ENCODE measurements at regions not wholly inside any gene's neighbourhood (a gene's known extent, or its start where the extent isn't known, plus 50 kb on each side); places are given as distances from the start of the nearest gene placed in this dataset.

GRCh38 chr2:2520401-2520811, 189.3 kb upstream of the MYT1L start:
- FAIRE-seq (no peak), DNase-seq (ENCODE audit: low read depth in 1 of 2, low spot score in 2 of 2) (no peak)
- H3K4me2 ChIP-seq (ENCODE audit: insufficient read depth in 1 of 2, low read depth in 2 of 2, low read length in 2 of 2) = no peak overlapping the region
- no peaks in the 10 kb centered on the region for H4K20me1 ChIP-seq (replicated peaks in 1 of 2; ENCODE audit: control insufficient read depth in 1 of 2, insufficient read depth in 2 of 2, low read length in 2 of 2)
- no peak overlapping the region for H3K56ac ChIP-seq (replicated peaks; ENCODE audit: insufficient read length, low read depth, low read length)
- H3K4me3 ChIP-seq (ENCODE audit: extremely low read depth in 1 of 4, insufficient read depth in 2 of 4, low read depth in 3 of 4, low read length in 4 of 4) = no peak overlapping the region
- no peak overlapping the region for H2BK20ac ChIP-seq (ENCODE audit: low read length)
- H3K14ac ChIP-seq (ENCODE audit: insufficient read length) = no peak overlapping the region
- H3K36me3 ChIP-seq (ENCODE audit: control insufficient read depth in 2 of 4, insufficient read depth in 4 of 4, low read length in 3 of 4) = no peaks in the 10 kb centered on the region
- CTCF ChIA-PET (ENCODE audit: partially characterized antibody) = interaction anchor here (1.1 kb wide), 1 partner anchor 18 kb away, joined by 3 read pairs; no protein-coding TSS in a partner anchor
- no peaks in the 10 kb centered on the region for H3K79me1 ChIP-seq (ENCODE audit: low read depth, low read length)
- H3K79me2 ChIP-seq (ENCODE audit: control insufficient read depth in 1 of 2, insufficient read depth in 2 of 2, low read length in 2 of 2) = no peaks in the 10 kb centered on the region
- no peak overlapping the region for H4K5ac ChIP-seq (ENCODE audit: insufficient read length, low read depth, low read length)
- no peak overlapping the region for H3K27ac ChIP-seq (ENCODE audit: low read depth, low read length)
- no peak overlapping the region for H2BK5ac ChIP-seq (ENCODE audit: low read depth, low read length)
- no peak overlapping the region for H2BK15ac ChIP-seq (ENCODE audit: low read length)
- no peaks in the 10 kb centered on the region for H3K9me3 ChIP-seq (ENCODE audit: insufficient read depth in 2 of 2, low read depth in 1 of 2, low read length in 1 of 2)
- H3K27me3 ChIP-seq (replicated peaks in 1 of 4; ENCODE audit: control insufficient read depth in 3 of 4, extremely low read depth in 1 of 4, insufficient read depth in 3 of 4, low read length in 3 of 4) = no peaks in the 10 kb centered on the region
- H3K23me2 ChIP-seq (ENCODE audit: low read depth, low read length) = peaks cover 8% of the 10 kb centered on the region; the same call in 1 of the 2 replicates
- no peak overlapping the region for H3K4ac ChIP-seq (replicated peaks; ENCODE audit: insufficient read length, low read depth, low read length)
- WGBS, 2 experiments (ENCODE audit: extremely low coverage in 1 of 2, insufficient coverage in 1 of 2, insufficient read length in 1 of 2, insufficient replicate concordance in 2 of 2, low coverage in 1 of 2, low lambda C conversion rate in 2 of 2, missing lambda C conversion rate in 1 of 2) = 92% methylated on average over 10 of the region's 10 CpGs; no CpG with 5 or more reads in 1 of the 2 experiments
- H3K4me1 ChIP-seq (replicated peaks in 1 of 4; ENCODE audit: control insufficient read depth in 3 of 4, insufficient read depth in 4 of 4, low read length in 3 of 4) = no peaks in the 10 kb centered on the region; a peak in 1 of 7 replicates
- no peak overlapping the region for H4K8ac ChIP-seq (ENCODE audit: extremely low read depth, insufficient read depth, low read length)
- POLR2A ChIA-PET (ENCODE audit: partially characterized antibody) = no interaction called here
- no peak overlapping the region for H3K18ac ChIP-seq (ENCODE audit: extremely low read depth, low read length)
- no peak overlapping the region for H2AK5ac ChIP-seq (ENCODE audit: low read depth, low read length)
- H2BK120ac ChIP-seq (replicated peaks; ENCODE audit: low read depth, low read length) = no peak overlapping the region
- H2AFZ ChIP-seq (ENCODE audit: low read length) = no peak overlapping the region
- H2BK12ac ChIP-seq (ENCODE audit: low read depth, low read length) = no peak overlapping the region
- no peak overlapping the region for H3K23ac ChIP-seq (ENCODE audit: insufficient read length)
- no peak overlapping the region for H4K91ac ChIP-seq (replicated peaks; ENCODE audit: insufficient read length, low read length)
- H3K9ac ChIP-seq (replicated peaks in 1 of 4; ENCODE audit: extremely low read depth in 1 of 4, low read depth in 3 of 4, low read length in 3 of 4) = no peak overlapping the region; a peak in 2 of 7 replicates
- TF ChIP-seq PHF8 (conservative IDR thresholded peaks at IDR 0.05; ENCODE audit: low read depth, low read length) (no peak), KDM1A (IDR thresholded peaks at IDR 0.05; ENCODE audit: borderline replicate concordance, low read length) (no peak), SIN3A (conservative IDR thresholded peaks at IDR 0.05 in 1 of 2, IDR thresholded peaks at IDR 0.05 in 1 of 2; ENCODE audit: low read depth in 1 of 2, low read length in 2 of 2) (no peak), TBP (IDR thresholded peaks at IDR 0.05; ENCODE audit: low read depth, low read length) (no peak), POU5F1 (IDR thresholded peaks at IDR 0.05; ENCODE audit: low read depth, low read length) (no peak), JUN (IDR thresholded peaks at IDR 0.05; ENCODE audit: low read depth, low read length) (no peak), SRF (IDR thresholded peaks at IDR 0.05; ENCODE audit: low read depth, low read length) (no peak), KDM5A (IDR thresholded peaks at IDR 0.05; ENCODE audit: low read length) (no peak), SAP30 (IDR thresholded peaks at IDR 0.05; ENCODE audit: insufficient read depth, insufficient replicate concordance, low read length) (no peak), SP1 (IDR thresholded peaks at IDR 0.05; ENCODE audit: low read depth, low read length) (no peak), HDAC6 (IDR thresholded peaks at IDR 0.05; ENCODE audit: low read depth, low read length) (no peak), FOSL1 (IDR thresholded peaks at IDR 0.05; ENCODE audit: insufficient read depth, low read depth, low read length) (no peak), CREB1 (IDR thresholded peaks at IDR 0.05) (no peak), RAD21 (IDR thresholded peaks at IDR 0.05 in 1 of 2, conservative IDR thresholded peaks at IDR 0.05 in 1 of 2; ENCODE audit: low read depth in 2 of 2, low read length in 2 of 2) (no peak), POLR2A (IDR thresholded peaks at IDR 0.05; ENCODE audit: control extremely low read depth in 1 of 2, low read depth in 2 of 2, low read length in 2 of 2) (no peak), TCF12 (IDR thresholded peaks at IDR 0.05; ENCODE audit: low read depth, low read length) (no peak)

Measured in H1 (cell line).